ENCODE measurements at regions not wholly inside any gene's neighbourhood (a gene's known extent, or its start where the extent isn't known, plus 50 kb on each side); places are given as distances from the start of the nearest gene placed in this dataset.

GRCh38 chr2:34486965-34487364 is 887.9 kb upstream of the FAM98A start:
- TF ChIP-seq POLR2A (IDR thresholded peaks at IDR 0.05), result no peak
- TF ChIP-seq, protein P1, sequence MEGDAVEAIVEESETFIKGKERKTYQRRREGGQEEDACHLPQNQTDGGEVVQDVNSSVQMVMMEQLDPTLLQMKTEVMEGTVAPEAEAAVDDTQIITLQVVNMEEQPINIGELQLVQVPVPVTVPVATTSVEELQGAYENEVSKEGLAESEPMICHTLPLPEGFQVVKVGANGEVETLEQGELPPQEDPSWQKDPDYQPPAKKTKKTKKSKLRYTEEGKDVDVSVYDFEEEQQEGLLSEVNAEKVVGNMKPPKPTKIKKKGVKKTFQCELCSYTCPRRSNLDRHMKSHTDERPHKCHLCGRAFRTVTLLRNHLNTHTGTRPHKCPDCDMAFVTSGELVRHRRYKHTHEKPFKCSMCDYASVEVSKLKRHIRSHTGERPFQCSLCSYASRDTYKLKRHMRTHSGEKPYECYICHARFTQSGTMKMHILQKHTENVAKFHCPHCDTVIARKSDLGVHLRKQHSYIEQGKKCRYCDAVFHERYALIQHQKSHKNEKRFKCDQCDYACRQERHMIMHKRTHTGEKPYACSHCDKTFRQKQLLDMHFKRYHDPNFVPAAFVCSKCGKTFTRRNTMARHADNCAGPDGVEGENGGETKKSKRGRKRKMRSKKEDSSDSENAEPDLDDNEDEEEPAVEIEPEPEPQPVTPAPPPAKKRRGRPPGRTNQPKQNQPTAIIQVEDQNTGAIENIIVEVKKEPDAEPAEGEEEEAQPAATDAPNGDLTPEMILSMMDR (IDR thresholded peaks at IDR 0.05), result no peak
